Lung microvascular endothelial cell (primary cell): ENCODE measurements at regions not wholly inside any gene's neighbourhood (a gene's known extent, or its start where the extent isn't known, plus 50 kb on each side); places are given as distances from the start of the nearest gene placed in this dataset.

Experiments used
- DNase-seq, 2 donors: peaks; one replicate each; pipeline versions ENCODE4 v3.0.0 to v3.0.0-alpha.2; 2010; ENCODE audit warnings: low read depth in 2 of 2

GRCh38 chr1:5430136-5430535, 562.1 kb downstream of the NPHP4 start:
- DNase-seq: no peak

- DNase-seq: no peak
These were observed 563.9 kb downstream of the NPHP4 start for GRCh38 chr1:5428351-5428750.

GRCh38 chr1:5427026-5427613, 565.1 kb downstream of the NPHP4 start:
- DNase-seq: no peak

GRCh38 chr1:5424802-5425703, 567.2 kb downstream of the NPHP4 start:
- DNase-seq: no peak

GRCh38 chr1:5423109-5423508, 569.1 kb downstream of the NPHP4 start:
- DNase-seq: no peak

GRCh38 chr1:5419501-5419900, 572.7 kb downstream of the NPHP4 start:
- no peak for DNase-seq

GRCh38 chr1:5416518-5416917, 575.7 kb downstream of the NPHP4 start:
- no peak for DNase-seq

- no peak for DNase-seq
These were observed 576.6 kb downstream of the NPHP4 start for GRCh38 chr1:5415606-5416005.

GRCh38 chr1:5410652-5411051, 581.6 kb downstream of the NPHP4 start:
- no peak for DNase-seq

GRCh38 chr1:5408401-5408800, 583.8 kb downstream of the NPHP4 start:
- no peak for DNase-seq

GRCh38 chr1:5405263-5405662, 587.0 kb downstream of the NPHP4 start:
- DNase-seq: no peak

GRCh38 chr1:5404412-5405203, 587.6 kb downstream of the NPHP4 start:
- DNase-seq: no peak

- DNase-seq: no peak
These were observed 588.3 kb downstream of the NPHP4 start for GRCh38 chr1:5403935-5404334.

- DNase-seq: no peak
These were observed 589.6 kb downstream of the NPHP4 start for GRCh38 chr1:5402618-5403017.

GRCh38 chr1:5399771-5400170, 592.5 kb downstream of the NPHP4 start:
- DNase-seq: no peak

GRCh38 chr1:5396593-5396992, 595.6 kb downstream of the NPHP4 start:
- no peak for DNase-seq

GRCh38 chr1:5394111-5394510, 598.1 kb downstream of the NPHP4 start:
- no peak for DNase-seq

- DNase-seq: no peak
These were observed 598.6 kb downstream of the NPHP4 start for GRCh38 chr1:5393603-5394002.

GRCh38 chr1:5393146-5393545, 599.1 kb downstream of the NPHP4 start:
- DNase-seq: no peak

GRCh38 chr1:5391725-5392124, 600.5 kb downstream of the NPHP4 start:
- DNase-seq: no peak

GRCh38 chr1:5390504-5390903, 601.7 kb downstream of the NPHP4 start:
- DNase-seq: no peak
